Adrenal gland (tissue), 5 donors: ENCODE measurements at regions not wholly inside any gene's neighbourhood (a gene's known extent, or its start where the extent isn't known, plus 50 kb on each side); places are given as distances from the start of the nearest gene placed in this dataset.
"Not testable (repeated sequence)": the region's sequence is repeated elsewhere in the genome, so short reads cannot be mapped to it uniquely, and the experiment has no call there.

Source experiments
- POLR2A ChIP-seq, 2 donors: fragments of 450-650 bp; IDR thresholded peaks; one replicate each; pipeline ENCODE4 v1.6.1; 2017; ENCODE audit warnings: antibody characterized with exemption in 2 of 2, mild to moderate bottlenecking in 2 of 2, moderate library complexity in 1 of 2
- TF ChIP-seq, protein P1 (sequence below), 6 experiments: fragments of 450-650 bp in 4 of 6; fragments of 200-600 bp in 2 of 6; sonication (generic) in 1 of 6; IDR thresholded peaks; 1 replicate in 5 of 6; 2 replicates in 1 of 6; pipeline versions ENCODE4 v1.5.1 to v1.8.0; 2016 to 2021; ENCODE audit warnings: antibody characterized with exemption in 6 of 6, mild to moderate bottlenecking in 2 of 6, moderate library complexity in 1 of 6
- donor health status: DM: no; HTN: no; CAD: no.

DNA sequence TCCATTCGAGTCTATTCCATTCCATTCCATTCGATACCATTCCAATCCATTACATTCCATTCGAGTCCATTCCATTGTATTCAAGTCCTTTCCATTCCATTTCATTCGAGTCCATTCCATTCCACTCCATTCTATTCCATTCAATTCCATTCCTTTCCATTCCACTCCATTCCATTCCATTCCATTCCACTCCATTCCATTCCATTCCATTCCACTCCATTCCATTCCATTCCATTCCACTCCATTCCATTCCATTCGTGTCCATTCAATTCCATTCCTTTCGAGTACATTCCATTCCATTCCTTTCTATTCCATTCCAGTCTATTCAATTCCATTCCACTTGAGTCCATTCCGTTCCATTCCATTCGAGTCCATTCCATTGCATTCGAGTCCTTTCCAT, 4805.2 kb upstream of the OR11H1 start:
- TF ChIP-seq, protein P1, sequence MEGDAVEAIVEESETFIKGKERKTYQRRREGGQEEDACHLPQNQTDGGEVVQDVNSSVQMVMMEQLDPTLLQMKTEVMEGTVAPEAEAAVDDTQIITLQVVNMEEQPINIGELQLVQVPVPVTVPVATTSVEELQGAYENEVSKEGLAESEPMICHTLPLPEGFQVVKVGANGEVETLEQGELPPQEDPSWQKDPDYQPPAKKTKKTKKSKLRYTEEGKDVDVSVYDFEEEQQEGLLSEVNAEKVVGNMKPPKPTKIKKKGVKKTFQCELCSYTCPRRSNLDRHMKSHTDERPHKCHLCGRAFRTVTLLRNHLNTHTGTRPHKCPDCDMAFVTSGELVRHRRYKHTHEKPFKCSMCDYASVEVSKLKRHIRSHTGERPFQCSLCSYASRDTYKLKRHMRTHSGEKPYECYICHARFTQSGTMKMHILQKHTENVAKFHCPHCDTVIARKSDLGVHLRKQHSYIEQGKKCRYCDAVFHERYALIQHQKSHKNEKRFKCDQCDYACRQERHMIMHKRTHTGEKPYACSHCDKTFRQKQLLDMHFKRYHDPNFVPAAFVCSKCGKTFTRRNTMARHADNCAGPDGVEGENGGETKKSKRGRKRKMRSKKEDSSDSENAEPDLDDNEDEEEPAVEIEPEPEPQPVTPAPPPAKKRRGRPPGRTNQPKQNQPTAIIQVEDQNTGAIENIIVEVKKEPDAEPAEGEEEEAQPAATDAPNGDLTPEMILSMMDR (IDR thresholded peaks at IDR 0.05), result not testable (repeated sequence)
- TF ChIP-seq POLR2A (IDR thresholded peaks at IDR 0.05), result not testable (repeated sequence)
